Transverse colon (tissue), 4 donors: ENCODE measurements at regions not wholly inside any gene's neighbourhood (a gene's known extent, or its start where the extent isn't known, plus 50 kb on each side); places are given as distances from the start of the nearest gene placed in this dataset.

ENCODE experiments used
- DNase-seq: peaks from one replicate; pipeline ENCODE4 v3.0.0-alpha.2; 2019
- H3K27ac ChIP-seq, 4 donors: fragments of 200-600 bp; sonication (generic); 2 replicates each; pipeline ENCODE4 v1.5.1; 2016 to 2018; ENCODE audit warnings: inconsistent platforms in 4 of 4
- H3K27me3 ChIP-seq: fragments of 200-600 bp; sonication (generic); 2 replicates; pipeline ENCODE4 v1.5.1; 2017; ENCODE audit warnings: inconsistent platforms
- H3K36me3 ChIP-seq, 4 donors: fragments of 200-600 bp; sonication (generic); 2 replicates each; pipeline ENCODE4 v1.5.1; 2017 to 2019; ENCODE audit warnings: inconsistent platforms in 4 of 4
- H3K4me1 ChIP-seq, 4 donors: fragments of 200-600 bp; sonication (generic); 2 replicates each; pipeline ENCODE4 v1.5.1; 2017 to 2020; ENCODE audit warnings: inconsistent platforms in 4 of 4
- H3K4me3 ChIP-seq, 4 donors: fragments of 200-600 bp; sonication (generic); 1 replicate in 1 of 4; 2 replicates in 3 of 4; pipeline versions ENCODE4 v1.5.1 to v1.6.1; 2017 to 2019; ENCODE audit warnings: inconsistent platforms in 4 of 4
- H3K9me3 ChIP-seq, 2 donors: fragments of 200-600 bp; sonication (generic); 2 replicates each; pipeline ENCODE4 v1.5.1; 2017 to 2019; ENCODE audit warnings: inconsistent platforms in 2 of 2
- EP300 ChIP-seq: sonication (generic); formaldehyde crosslinking; IDR thresholded peaks from one replicate; pipeline ENCODE4 v1.6.1; 2017; ENCODE audit warnings: antibody characterized with exemption, low read depth
- POLR2A ChIP-seq: fragments of 450-650 bp; IDR thresholded peaks from one replicate; pipeline ENCODE4 v1.6.1; 2016; ENCODE audit warnings: antibody characterized with exemption, mild to moderate bottlenecking, moderate library complexity
- POLR2AphosphoS5 ChIP-seq, 3 donors: sonication (generic); formaldehyde crosslinking; IDR thresholded peaks; one replicate each; pipeline ENCODE4 v1.6.1; 2016; ENCODE audit warnings: antibody characterized with exemption in 3 of 3
- WGBS, 2 donors: methylation state at CpG; one replicate each; pipeline ENCODE4 v1.1.5; 2018; ENCODE audit warnings: low coverage in 1 of 2; 5-methylcytosine and 5-hydroxymethylcytosine counted together
- in situ Hi-C, 4 donors: fragments of 200-750 bp; cut with MboI; loops; one replicate each; pipeline versions ENCODE4 v1.15.0 to v1.15.1; 2017; ENCODE audit warnings: low sequenced_read_pairs in 3 of 4, low pct_ligation_motif_present in 1 of 4, low pct_unique_long_range_greater_than_20kb in 1 of 4
- intact Hi-C: fragments of 100-400 bp; cut with DNase I; formaldehyde crosslinking; loops from one replicate; pipeline ENCODE4 v1.15.1; 2023; ENCODE audit warnings: low total_unique reads
- TF ChIP-seq, protein P1 (sequence below), 5 experiments: fragments of 200-600 bp in 3 of 5; fragments of 450-650 bp in 2 of 5; sonication (generic) in 3 of 5; IDR thresholded peaks; 1 replicate in 2 of 5; 2 replicates in 3 of 5; pipeline ENCODE4 v1.5.1; 2016 to 2017; ENCODE audit warnings: antibody characterized with exemption in 5 of 5, inconsistent platforms in 3 of 5, mild to moderate bottlenecking in 2 of 5, moderate library complexity in 1 of 5

DNA sequence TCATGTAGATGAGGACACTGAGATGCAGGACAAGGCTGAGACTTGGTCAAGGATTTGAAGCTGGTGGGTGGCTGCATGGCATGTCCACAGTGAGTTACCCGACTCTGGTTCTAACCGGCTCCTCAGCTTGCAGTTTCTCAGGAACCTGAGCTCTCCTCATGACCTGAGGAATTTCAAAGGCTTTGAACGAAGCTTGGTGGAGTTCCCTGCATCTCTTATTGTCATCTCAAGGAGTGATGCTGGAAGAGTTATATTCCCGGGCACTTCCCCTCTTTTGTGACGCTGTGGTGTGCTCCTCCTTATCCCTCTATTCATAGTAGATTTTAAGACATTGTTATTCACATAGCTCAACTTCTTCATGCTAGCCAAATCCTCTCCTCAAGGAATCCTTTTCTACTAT is 500.1 kb upstream of the HTR2A start:
- no peaks in the 10 kb centered on the region for H3K9me3 ChIP-seq
- H3K4me3 ChIP-seq: no peak overlapping the region
- H3K36me3 ChIP-seq: no peaks in the 10 kb centered on the region
- no peak overlapping the region for H3K27ac ChIP-seq
- DNase-seq: no peak
- TF ChIP-seq, protein P1, sequence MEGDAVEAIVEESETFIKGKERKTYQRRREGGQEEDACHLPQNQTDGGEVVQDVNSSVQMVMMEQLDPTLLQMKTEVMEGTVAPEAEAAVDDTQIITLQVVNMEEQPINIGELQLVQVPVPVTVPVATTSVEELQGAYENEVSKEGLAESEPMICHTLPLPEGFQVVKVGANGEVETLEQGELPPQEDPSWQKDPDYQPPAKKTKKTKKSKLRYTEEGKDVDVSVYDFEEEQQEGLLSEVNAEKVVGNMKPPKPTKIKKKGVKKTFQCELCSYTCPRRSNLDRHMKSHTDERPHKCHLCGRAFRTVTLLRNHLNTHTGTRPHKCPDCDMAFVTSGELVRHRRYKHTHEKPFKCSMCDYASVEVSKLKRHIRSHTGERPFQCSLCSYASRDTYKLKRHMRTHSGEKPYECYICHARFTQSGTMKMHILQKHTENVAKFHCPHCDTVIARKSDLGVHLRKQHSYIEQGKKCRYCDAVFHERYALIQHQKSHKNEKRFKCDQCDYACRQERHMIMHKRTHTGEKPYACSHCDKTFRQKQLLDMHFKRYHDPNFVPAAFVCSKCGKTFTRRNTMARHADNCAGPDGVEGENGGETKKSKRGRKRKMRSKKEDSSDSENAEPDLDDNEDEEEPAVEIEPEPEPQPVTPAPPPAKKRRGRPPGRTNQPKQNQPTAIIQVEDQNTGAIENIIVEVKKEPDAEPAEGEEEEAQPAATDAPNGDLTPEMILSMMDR (IDR thresholded peaks at IDR 0.05): no peak
- no peak for TF ChIP-seq POLR2A
- TF ChIP-seq POLR2AphosphoS5 (IDR thresholded peaks at IDR 0.05): no peak
- no peak for TF ChIP-seq EP300
- H3K27me3 ChIP-seq: no peaks in the 10 kb centered on the region
- intact Hi-C loops (no loop called here), in situ Hi-C loops (no loop called here)
- H3K4me1 ChIP-seq: no peaks in the 10 kb centered on the region
- 74 to 76% methylated on average over 2 to 5 of the region's 5 CpGs for WGBS, 2 donors

DNA sequence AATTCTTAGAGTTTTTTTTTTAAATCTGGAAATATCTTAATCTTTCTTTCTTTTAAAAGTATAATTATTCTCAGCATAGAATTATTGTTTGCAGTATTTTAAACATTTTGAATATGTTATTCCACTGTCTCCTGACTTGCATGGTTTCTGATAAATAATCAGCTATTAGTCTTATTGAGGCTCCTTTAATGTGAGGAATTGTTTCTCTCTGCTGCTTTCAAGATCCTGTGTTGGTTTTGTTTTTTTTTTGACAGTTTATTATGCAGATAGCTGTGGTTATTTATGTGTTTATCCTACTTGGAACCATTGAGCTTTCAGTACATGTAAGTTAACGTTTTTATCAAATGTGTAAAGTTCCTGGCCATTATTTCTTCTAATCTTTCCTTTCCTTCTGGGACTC is 477.9 kb upstream of the HTR2A start:
- DNase-seq: no peak
- Histone ChIP-seq H3K36me3 (no peaks in the 10 kb centered on the region), H3K9me3 (peaks cover 12% of the 10 kb centered on the region in 2 donors), H3K4me3 (no peak overlapping the region), H3K4me1 (no peaks in the 10 kb centered on the region), H3K27me3 (no peaks in the 10 kb centered on the region), H3K27ac (no peak overlapping the region)
- TF ChIP-seq POLR2AphosphoS5 (IDR thresholded peaks at IDR 0.05): no peak
- TF ChIP-seq, protein P1 (IDR thresholded peaks at IDR 0.05): no peak
- no peak for TF ChIP-seq EP300
- no peak for TF ChIP-seq POLR2A
- intact Hi-C loops (no loop called here), in situ Hi-C loops (no loop called here)
- 72 to 86% methylated on average over 1 of the region's 1 CpG for WGBS, 2 donors

DNA sequence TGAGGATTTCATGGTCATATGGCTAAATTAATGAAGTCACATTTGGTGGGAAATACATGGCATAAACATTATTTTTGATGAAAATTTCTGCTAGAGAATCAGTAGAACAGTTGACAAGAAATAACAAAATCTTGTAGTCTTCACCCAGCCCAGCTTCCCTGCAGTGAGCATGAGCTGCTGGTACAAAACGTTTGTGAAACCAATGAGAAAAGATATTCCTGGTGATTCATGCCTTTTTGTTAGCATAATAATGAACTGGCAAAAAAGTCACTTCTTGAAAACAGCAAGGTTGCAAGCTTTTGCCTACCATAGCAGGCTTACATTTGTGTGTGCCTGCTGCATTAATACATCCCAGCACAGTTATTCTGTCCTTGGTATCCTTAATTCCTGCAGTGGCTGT is 475.9 kb upstream of the HTR2A start:
- Histone ChIP-seq H3K36me3 (no peaks in the 10 kb centered on the region), H3K27ac (no peak overlapping the region), H3K9me3 (peaks cover 14 to 19% of the 10 kb centered on the region in 2 donors), H3K4me3 (no peak overlapping the region), H3K27me3 (no peaks in the 10 kb centered on the region), H3K4me1 (no peaks in the 10 kb centered on the region)
- WGBS, 2 donors: 16 to 17% methylated on average over 1 of the region's 1 CpG
- TF ChIP-seq, protein P1 (IDR thresholded peaks at IDR 0.05): no peak
- no peak for TF ChIP-seq EP300
- no peak for TF ChIP-seq POLR2AphosphoS5 (IDR thresholded peaks at IDR 0.05)
- no peak for TF ChIP-seq POLR2A
- DNase-seq: no peak
- intact Hi-C loops (no loop called here), in situ Hi-C loops (no loop called here)

DNA sequence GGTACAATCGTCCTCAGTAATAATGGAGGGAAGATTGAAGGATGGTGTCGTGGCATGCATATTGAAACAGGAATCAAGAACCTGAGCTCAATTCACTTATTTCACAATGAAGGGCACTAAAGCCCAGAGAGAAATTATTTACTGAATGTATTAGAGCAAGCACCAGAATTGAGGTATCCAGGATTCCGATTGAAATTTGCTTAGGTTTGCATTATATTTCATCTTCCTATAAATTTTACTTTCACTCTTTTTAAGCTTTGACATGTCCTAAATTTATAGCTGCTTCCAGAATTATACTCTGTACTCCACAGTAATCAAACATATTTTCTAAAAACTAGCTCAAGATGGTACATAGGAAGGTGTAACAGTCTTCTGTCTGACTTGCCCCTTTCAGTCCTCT is 454.9 kb upstream of the HTR2A start:
- H3K4me3 ChIP-seq: no peak overlapping the region
- 85 to 90% methylated on average over 3 of the region's 3 CpGs for WGBS, 2 donors
- no peak overlapping the region for H3K27ac ChIP-seq
- H3K4me1 ChIP-seq: no peaks in the 10 kb centered on the region
- no peaks in the 10 kb centered on the region for H3K27me3 ChIP-seq
- peaks cover 0 to 12% of the 10 kb centered on the region in 2 donors for H3K9me3 ChIP-seq
- in situ Hi-C loops: no loop called here
- H3K36me3 ChIP-seq: no peaks in the 10 kb centered on the region
- TF ChIP-seq POLR2AphosphoS5 (IDR thresholded peaks at IDR 0.05) (no peak), POLR2A (no peak), EP300 (no peak)
- TF ChIP-seq, protein P1 (IDR thresholded peaks at IDR 0.05): no peak
- no peak for DNase-seq
- intact Hi-C loops: no loop called here
